ENCODE measurements at regions not wholly inside any gene's neighbourhood (a gene's known extent, or its start where the extent isn't known, plus 50 kb on each side); places are given as distances from the start of the nearest gene placed in this dataset.
A peak's percentile ranks its signal among the peaks of the same experiment; 100 is the strongest.

DNA sequence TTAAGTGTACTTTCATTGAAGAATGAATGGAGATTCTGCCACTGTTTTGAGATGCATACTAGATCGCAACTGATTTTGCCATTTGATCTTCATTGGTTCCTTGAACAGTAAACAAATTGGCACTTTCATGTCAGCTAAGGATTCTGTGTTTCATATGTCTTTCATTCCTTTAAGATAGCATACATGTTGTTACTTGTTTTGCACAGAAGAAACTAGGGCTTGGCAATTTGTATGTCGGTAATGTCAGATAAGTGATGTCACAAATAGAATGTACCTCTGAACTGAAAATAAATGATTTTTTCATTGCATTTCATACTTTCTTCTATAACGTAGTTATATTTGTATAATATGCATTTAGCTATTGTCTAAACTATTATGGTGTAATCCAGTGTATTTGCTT lies 73.2 kb upstream of the TENM3 start:
- DNase-seq, result no peak

DNA sequence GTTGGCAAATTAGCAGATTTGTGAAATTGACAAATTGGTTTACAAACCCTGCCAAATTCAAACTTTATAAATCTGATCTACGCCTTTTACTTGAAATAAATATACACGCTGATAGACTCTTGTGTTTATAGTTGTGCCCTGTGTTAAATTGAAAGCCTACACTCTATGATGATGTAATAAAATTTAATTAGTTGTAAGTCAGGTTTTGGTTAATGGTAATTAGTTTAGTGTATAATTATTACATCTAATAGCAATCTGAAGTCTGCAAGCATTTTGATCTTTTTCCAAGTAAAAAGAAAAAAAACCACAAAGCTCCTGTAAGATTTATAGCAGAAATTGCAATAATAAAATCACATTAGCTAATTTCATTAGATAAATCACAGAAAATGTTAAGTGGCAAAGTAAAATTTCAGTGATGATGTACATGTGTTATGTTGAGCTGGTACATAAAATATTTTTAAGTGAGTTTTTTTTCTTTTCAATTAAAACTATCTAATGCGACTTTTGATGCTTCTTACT lies 72.7 kb upstream of the TENM3 start:
- DNase-seq, result no peak

DNA sequence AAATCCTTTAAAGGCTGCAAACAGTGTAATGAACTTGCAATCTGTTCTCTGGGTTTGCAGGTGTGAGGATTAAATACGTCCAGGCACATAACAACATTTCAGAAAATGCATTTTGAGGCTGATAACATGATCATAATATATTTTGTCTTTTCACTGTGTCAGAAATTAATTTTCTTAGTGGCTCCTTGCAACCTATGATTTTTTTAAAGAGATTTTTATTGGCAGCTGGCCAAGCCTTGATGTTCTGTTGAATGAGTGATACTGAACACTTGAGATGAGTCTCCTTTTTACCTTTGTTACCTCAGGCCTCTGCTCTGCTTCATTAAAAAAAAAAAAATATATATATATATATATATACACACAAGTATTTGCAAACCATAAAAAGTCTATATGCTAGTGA lies 68.2 kb upstream of the TENM3 start:
- DNase-seq, result no peak

GRCh38 chr4:182175788-182176519 lies 67.2 kb upstream of the TENM3 start:
- DNase-seq, result no peak

DNA sequence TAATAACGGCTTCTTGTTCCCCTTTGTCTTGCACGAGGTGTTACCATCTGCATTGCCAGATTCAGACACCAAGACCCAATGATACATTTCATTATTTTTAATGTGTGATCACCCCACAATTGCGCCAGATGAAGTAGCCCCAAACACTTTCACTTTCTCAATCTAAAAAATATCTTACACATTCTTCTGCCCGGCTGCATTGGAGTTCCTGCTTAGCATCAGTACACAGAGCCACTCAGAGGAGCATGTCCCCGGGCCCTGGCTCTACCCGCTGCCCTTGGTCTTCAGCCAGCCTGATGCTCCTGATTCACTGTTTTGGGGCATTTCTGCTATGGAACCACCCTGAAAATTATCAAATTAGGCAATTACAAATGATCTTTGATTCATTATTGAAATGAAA lies 66.0 kb upstream of the TENM3 start:
- no peak for DNase-seq

DNA sequence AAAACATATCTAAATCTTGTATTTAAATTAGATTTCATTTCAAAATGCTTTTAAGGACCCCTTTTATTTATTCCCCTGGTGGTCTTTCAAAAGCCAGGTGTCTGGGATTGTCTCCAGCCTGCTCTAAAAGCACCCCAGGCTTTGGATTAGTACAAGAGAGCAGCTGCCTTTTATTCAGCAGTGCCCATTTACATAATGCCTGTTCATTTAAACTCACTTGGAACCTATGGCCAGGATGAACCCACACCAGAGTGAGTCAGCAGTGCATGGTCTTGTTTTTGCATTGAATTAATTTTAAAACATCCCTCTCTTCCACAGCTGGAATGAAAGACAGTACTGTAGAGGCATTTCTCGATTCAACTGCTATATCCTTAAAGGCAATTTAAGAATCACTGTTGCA lies 64.1 kb upstream of the TENM3 start:
- DNase-seq, result peak; percentile 46

DNA sequence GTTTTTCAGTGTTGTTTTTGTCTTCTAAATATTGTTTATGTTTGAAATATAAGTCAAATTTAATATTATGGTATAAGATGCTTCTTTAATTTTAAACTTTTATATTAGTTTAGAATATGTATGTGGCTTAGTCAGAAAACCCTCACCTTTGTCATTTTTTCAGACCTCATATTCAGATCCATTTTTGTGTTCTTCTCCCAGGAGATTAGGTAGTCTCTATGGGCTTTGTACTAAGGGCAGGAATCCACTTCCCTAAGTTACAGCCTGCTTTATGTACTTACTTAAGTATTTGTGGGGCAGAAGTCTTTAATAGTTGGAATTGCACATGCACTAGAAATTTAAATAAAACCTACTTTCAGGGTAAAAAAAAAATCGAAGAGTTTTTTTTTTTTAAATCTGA lies 63.5 kb upstream of the TENM3 start:
- DNase-seq, result no peak

- DNase-seq, result no peak
Observed at GRCh38 chr4:182185491-182185890, 57.7 kb upstream of the TENM3 start.

- DNase-seq, result no peak
Observed at GRCh38 chr4:182187674-182188073, 55.5 kb upstream of the TENM3 start.

DNA sequence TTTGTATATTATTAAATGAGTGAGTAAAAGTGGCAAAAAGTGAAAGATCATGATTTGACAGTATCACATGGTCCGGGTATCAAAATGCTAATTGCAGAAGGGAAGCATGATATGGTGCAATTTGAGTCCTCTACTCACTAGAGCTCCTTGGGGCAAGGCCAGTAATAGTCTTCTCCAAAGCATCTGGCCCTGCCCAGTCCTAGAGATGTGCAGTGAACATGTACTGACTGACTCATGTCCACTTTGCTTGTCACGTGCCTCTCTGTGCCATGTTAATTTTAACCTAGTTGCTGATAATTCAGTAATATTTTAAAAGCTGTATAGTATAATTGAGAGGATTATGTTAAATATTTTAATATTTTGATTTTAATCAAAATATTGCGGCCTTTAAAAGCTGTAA lies 54.6 kb upstream of the TENM3 start:
- DNase-seq, result peak; percentile 73

GRCh38 chr4:182189103-182189878 lies 53.9 kb upstream of the TENM3 start:
- DNase-seq, result peak; percentile 95

- DNase-seq, result no peak
Observed at GRCh38 chr4:182190306-182190705, 52.9 kb upstream of the TENM3 start.

DNA sequence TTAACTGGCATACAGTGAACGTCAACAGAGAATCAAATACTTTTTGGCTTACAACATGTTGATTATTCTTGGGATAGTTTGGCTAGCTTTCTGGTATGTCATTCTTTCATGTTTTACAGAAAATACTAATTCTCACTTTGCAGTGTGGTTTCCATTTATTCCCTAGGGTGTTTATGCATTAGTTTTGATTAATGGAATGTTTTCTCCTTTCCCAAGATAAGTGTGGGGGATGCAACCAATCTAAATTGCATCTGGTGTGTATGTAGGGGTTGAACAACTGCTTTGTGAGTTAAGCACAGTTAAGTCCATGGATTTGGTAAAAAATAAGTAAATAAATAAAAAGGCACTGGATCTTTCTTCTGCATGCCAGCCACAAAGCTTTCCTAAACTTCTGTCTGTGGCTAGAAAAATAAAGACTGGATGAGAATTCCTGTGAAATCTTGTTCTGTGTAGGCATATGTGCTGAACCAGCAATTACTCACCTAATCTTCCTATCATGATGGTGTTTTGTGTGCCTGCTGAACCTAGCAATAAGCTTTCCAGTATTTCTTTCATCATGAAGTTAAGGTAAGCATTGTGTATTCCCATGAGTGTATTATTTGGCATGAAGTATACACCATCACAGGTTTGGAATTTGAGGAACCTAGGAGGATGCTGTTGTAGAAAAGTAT lies 50.6 kb upstream of the TENM3 start:
- peak; percentile 49 for DNase-seq

DNA sequence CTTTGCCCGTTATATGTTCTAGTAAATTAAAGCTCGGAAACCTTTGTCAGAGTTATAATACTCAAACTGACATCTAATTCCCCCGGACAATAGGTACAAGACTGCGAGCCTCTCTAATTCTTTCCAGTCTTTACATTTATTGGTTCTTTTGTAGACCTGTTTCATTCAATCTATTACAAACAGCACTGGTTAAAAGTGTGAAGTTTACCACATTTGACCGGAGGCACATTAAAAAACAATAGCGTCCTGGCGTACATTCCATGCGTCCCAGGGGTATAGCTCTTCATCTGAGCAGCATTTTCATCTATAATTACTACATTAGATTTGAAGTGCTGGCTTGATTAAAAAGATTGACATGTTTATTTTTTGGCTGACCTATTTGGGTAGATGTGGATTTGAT lies 49.9 kb upstream of the TENM3 start:
- DNase-seq, result no peak
